HEK293 (cell line): ENCODE measurements at regions not wholly inside any gene's neighbourhood (a gene's known extent, or its start where the extent isn't known, plus 50 kb on each side); places are given as distances from the start of the nearest gene placed in this dataset.
A peak's percentile ranks its signal among the peaks of the same experiment; 100 is the strongest.

Experiments used
- CTCF ChIA-PET: fragments of 350-600 bp; formaldehyde crosslinking; extraction: SDS; loops from one replicate; lab custom pipeline; 2021; ENCODE audit warnings: antibody characterized with exemption; lab: Yijun Ruan, JAX
- POLR2A ChIA-PET: fragments of 300-600 bp; formaldehyde crosslinking; extraction: SDS; loops from one replicate; lab custom pipeline; 2020; ENCODE audit warnings: antibody characterized with exemption, inconsistent platforms; lab: Yijun Ruan, JAX
- H3K27ac ChIP-seq: fragments of 200-500 bp; sonication (Bioruptor generic); 2 replicates; pipeline ENCODE4 v1.5.1; 2014; ENCODE audit warnings: low read depth, low read length, control low read depth, inconsistent platforms; ENCODE audit errors: extremely low read depth
- H3K36me3 ChIP-seq, 2 experiments: fragments of 200-500 bp in 1 of 2; sonication (Bioruptor generic) in 1 of 2; 1 replicate in 1 of 2; 2 replicates in 1 of 2; pipeline ENCODE4 v1.5.1; 2014 to 2017; ENCODE audit warnings: inconsistent platforms in 2 of 2, low read length in 2 of 2; ENCODE audit not compliant: control insufficient read depth in 2 of 2, insufficient read depth in 1 of 2
- H3K4me1 ChIP-seq: fragments of 200-500 bp; sonication (Bioruptor generic); 2 replicates; pipeline ENCODE4 v1.5.1; 2014; ENCODE audit warnings: mild to moderate bottlenecking, low read length, inconsistent platforms; ENCODE audit not compliant: control insufficient read depth, insufficient read depth
- H3K4me3 ChIP-seq: 2 replicates; pipeline ENCODE4 v1.5.1; 2011; ENCODE audit warnings: low read depth, mild to moderate bottlenecking, control low read depth, low read length, moderate library complexity
- H3K9me3 ChIP-seq: fragments of 200-500 bp; sonication (Bioruptor generic); 2 replicates; pipeline ENCODE4 v1.5.1; 2014; ENCODE audit warnings: low read depth, low read length, inconsistent platforms; ENCODE audit not compliant: control insufficient read depth, insufficient read depth
- GLI4 ChIP-seq: fragments of 450-650 bp; formaldehyde crosslinking; IDR thresholded peaks from 2 replicates; pipeline ENCODE4 v1.5.1; 2016; ENCODE audit warnings: missing biosample characterization, missing genetic modification characterization
- GLIS1 ChIP-seq: fragments of 450-650 bp; formaldehyde crosslinking; IDR thresholded peaks from 2 replicates; pipeline ENCODE4 v1.5.1; 2016; ENCODE audit warnings: missing biosample characterization, missing genetic modification characterization
- KLF17 ChIP-seq: fragments of 450-650 bp; formaldehyde crosslinking; IDR thresholded peaks from 2 replicates; pipeline ENCODE4 v1.5.1; 2016; ENCODE audit warnings: missing biosample characterization, missing genetic modification characterization
- KLF8 ChIP-seq: fragments of 450-650 bp; formaldehyde crosslinking; IDR thresholded peaks from 2 replicates; pipeline ENCODE4 v1.5.1; 2016; ENCODE audit warnings: missing biosample characterization, missing genetic modification characterization
- MZF1 ChIP-seq: fragments of 450-650 bp; formaldehyde crosslinking; IDR thresholded peaks from 2 replicates; pipeline ENCODE4 v1.5.1; 2017; ENCODE audit warnings: missing biosample characterization, missing genetic modification characterization, borderline replicate concordance
- OVOL3 ChIP-seq: fragments of 450-650 bp; formaldehyde crosslinking; IDR thresholded peaks from 2 replicates; pipeline ENCODE4 v1.5.1; 2016; ENCODE audit warnings: missing biosample characterization, missing genetic modification characterization
- SALL2 ChIP-seq: fragments of 450-650 bp; formaldehyde crosslinking; IDR thresholded peaks from 2 replicates; pipeline ENCODE4 v1.5.0; 2017; ENCODE audit warnings: missing biosample characterization, mild to moderate bottlenecking, missing genetic modification characterization, borderline replicate concordance
- SCRT2 ChIP-seq: fragments of 450-650 bp; formaldehyde crosslinking; IDR thresholded peaks from 2 replicates; pipeline ENCODE4 v1.5.1; 2016; ENCODE audit warnings: missing biosample characterization, missing genetic modification characterization
- TRIM28 ChIP-seq: IDR thresholded peaks from 2 replicates; pipeline ENCODE4 v1.6.1; 2011; ENCODE audit warnings: low read length, control low read depth, borderline replicate concordance
- ZNF112 ChIP-seq: fragments of 450-650 bp; formaldehyde crosslinking; IDR thresholded peaks from 2 replicates; pipeline ENCODE4 v1.5.0; 2017; ENCODE audit warnings: missing biosample characterization, missing genetic modification characterization
- ZNF157 ChIP-seq: fragments of 450-650 bp; formaldehyde crosslinking; IDR thresholded peaks from 2 replicates; pipeline ENCODE4 v1.5.1; 2016; ENCODE audit warnings: missing biosample characterization, missing genetic modification characterization
- ZNF19 ChIP-seq: fragments of 450-650 bp; formaldehyde crosslinking; IDR thresholded peaks from 2 replicates; pipeline ENCODE4; 2016; ENCODE audit warnings: missing biosample characterization, missing genetic modification characterization, low read depth
- ZNF292 ChIP-seq: fragments of 450-650 bp; formaldehyde crosslinking; IDR thresholded peaks from 2 replicates; pipeline ENCODE4 v1.5.1; 2016; ENCODE audit warnings: low read depth, missing biosample characterization, missing genetic modification characterization, borderline replicate concordance
- ZNF37A ChIP-seq: fragments of 450-650 bp; IDR thresholded peaks from 2 replicates; pipeline ENCODE4 v1.5.1; 2018; ENCODE audit warnings: missing biosample characterization, missing genetic modification characterization
- ZNF394 ChIP-seq: fragments of 450-650 bp; formaldehyde crosslinking; IDR thresholded peaks from 2 replicates; pipeline ENCODE4 v1.5.1; 2016; ENCODE audit warnings: missing biosample characterization, missing genetic modification characterization, mild to moderate bottlenecking, moderate library complexity, borderline replicate concordance
- ZNF398 ChIP-seq: fragments of 450-650 bp; formaldehyde crosslinking; IDR thresholded peaks from 2 replicates; pipeline ENCODE4 v1.5.1; 2017; ENCODE audit warnings: missing biosample characterization, missing genetic modification characterization
- ZNF423 ChIP-seq: fragments of 450-650 bp; formaldehyde crosslinking; IDR thresholded peaks from 2 replicates; pipeline ENCODE4 v1.5.1; 2016; ENCODE audit warnings: missing biosample characterization, missing genetic modification characterization
- ZNF530 ChIP-seq: fragments of 450-650 bp; formaldehyde crosslinking; IDR thresholded peaks from 2 replicates; pipeline ENCODE4 v1.5.1; 2016; ENCODE audit warnings: low read depth, missing biosample characterization, missing genetic modification characterization
- ZNF549 ChIP-seq: fragments of 450-650 bp; IDR thresholded peaks from 2 replicates; pipeline ENCODE4 v1.5.1; 2018; ENCODE audit warnings: missing biosample characterization, missing genetic modification characterization, mild to moderate bottlenecking, inconsistent platforms, moderate library complexity
- ZNF626 ChIP-seq: fragments of 450-650 bp; sonication (Bioruptor Pico); formaldehyde crosslinking; IDR thresholded peaks from 2 replicates; pipeline ENCODE4 v1.5.1; 2018; ENCODE audit warnings: missing biosample characterization, missing genetic modification characterization, inconsistent platforms
- ZNF629 ChIP-seq: fragments of 450-650 bp; formaldehyde crosslinking; IDR thresholded peaks from 2 replicates; pipeline ENCODE4 v1.5.1; 2017; ENCODE audit warnings: missing biosample characterization, missing genetic modification characterization
- ZNF658 ChIP-seq: fragments of 450-650 bp; formaldehyde crosslinking; IDR thresholded peaks from 2 replicates; pipeline ENCODE4; 2016; ENCODE audit warnings: missing biosample characterization, missing genetic modification characterization
- ZNF843 ChIP-seq: fragments of 450-650 bp; formaldehyde crosslinking; IDR thresholded peaks from 2 replicates; pipeline ENCODE4 v1.5.1; 2016; ENCODE audit warnings: missing biosample characterization, missing genetic modification characterization
- ZSCAN4 ChIP-seq: fragments of 450-650 bp; formaldehyde crosslinking; IDR thresholded peaks from 2 replicates; pipeline ENCODE4 v1.5.1; 2017; ENCODE audit warnings: missing biosample characterization, missing genetic modification characterization

- TF ChIP-seq ZNF423 (tag by site-specific recombination) (no peak), ZNF626 (tag by site-specific recombination) (no peak), ZNF19 (no peak), MZF1 (tag by site-specific recombination) (no peak), ZNF549 (no peak), ZNF292 (tag by site-specific recombination) (no peak), GLIS1 (tag by site-specific recombination) (no peak), ZNF843 (tag by site-specific recombination) (no peak)
- ChIA-PET POLR2A (no interaction called here), CTCF (interaction anchor here (0.5 to 0.6 kb wide), 2 partner anchors 23 to 424 kb away, joined by 3 read pairs; no protein-coding TSS in a partner anchor)
Observed at GRCh38 chr12:115320451-115320850, 636.5 kb upstream of the TBX3 start.

GRCh38 chr12:115319446-115320040, 635.6 kb upstream of the TBX3 start:
- Histone ChIP-seq H3K27ac (no peak overlapping the region), H3K36me3 (no peaks in the 10 kb centered on the region), H3K4me3 (no peak overlapping the region), H3K9me3 (no peaks in the 10 kb centered on the region), H3K4me1 (no peaks in the 10 kb centered on the region)
- TF ChIP-seq GLI4 (tag by site-specific recombination) (no peak), ZNF394 (tag by site-specific recombination) (no peak), ZNF398 (tag by site-specific recombination) (no peak), ZNF112 (no peak), ZNF157 (tag by site-specific recombination) (no peak)
- ChIA-PET CTCF (interaction anchor here (0.7 kb wide), 1 partner anchor 248 kb away, joined by 3 read pairs; no protein-coding TSS in a partner anchor), POLR2A (no interaction called here)

More at GRCh38 chr12:115320451-115320850, 636.5 kb upstream of the TBX3 start:
- H3K4me1 ChIP-seq, result no peaks in the 10 kb centered on the region
- H3K36me3 ChIP-seq, result no peaks in the 10 kb centered on the region
- no peak overlapping the region for H3K4me3 ChIP-seq
- no peaks in the 10 kb centered on the region for H3K9me3 ChIP-seq
- H3K27ac ChIP-seq, result no peak overlapping the region

- ChIA-PET POLR2A (no interaction called here), CTCF (interaction anchor here (0.9 kb wide), 1 partner anchor 68 kb away, joined by 3 read pairs; no protein-coding TSS in a partner anchor)
- H3K4me3 ChIP-seq, result no peak overlapping the region
- no peaks in the 10 kb centered on the region for H3K9me3 ChIP-seq
- H3K36me3 ChIP-seq, result no peaks in the 10 kb centered on the region
- H3K27ac ChIP-seq, result no peak overlapping the region
- 0 out of 2 replicates have a peak, but pooled peaks have one; percentile 15 for TF ChIP-seq GLIS1 (tag by site-specific recombination)
- no peak for TF ChIP-seq OVOL3 (tag by site-specific recombination)
- no peak for TF ChIP-seq KLF8 (tag by site-specific recombination)
- TF ChIP-seq SCRT2 (tag by site-specific recombination), result 0 out of 2 replicates have a peak, but pooled peaks have one; percentile 17
- TF ChIP-seq SALL2 (tag by site-specific recombination), result no peak
- no peak for TF ChIP-seq KLF17 (tag by site-specific recombination)
- no peak for TF ChIP-seq ZNF658 (tag by site-specific recombination)
- no peak for TF ChIP-seq ZNF37A (tag by site-specific recombination)
- TF ChIP-seq ZNF423 (tag by site-specific recombination), result no peak
- TF ChIP-seq ZNF530 (tag by site-specific recombination), result no peak
- TF ChIP-seq ZNF629 (tag by site-specific recombination), result no peak
- TF ChIP-seq TRIM28, result no peak
- TF ChIP-seq ZSCAN4 (tag by site-specific recombination), result no peak
- TF ChIP-seq, all 188 proteins: peak for 2
- no peaks in the 10 kb centered on the region for H3K4me1 ChIP-seq
Observed at GRCh38 chr12:115313929-115314328, 630.0 kb upstream of the TBX3 start.
